ENCODE measurements at regions not wholly inside any gene's neighbourhood (a gene's known extent, or its start where the extent isn't known, plus 50 kb on each side); places are given as distances from the start of the nearest gene placed in this dataset.

DNA sequence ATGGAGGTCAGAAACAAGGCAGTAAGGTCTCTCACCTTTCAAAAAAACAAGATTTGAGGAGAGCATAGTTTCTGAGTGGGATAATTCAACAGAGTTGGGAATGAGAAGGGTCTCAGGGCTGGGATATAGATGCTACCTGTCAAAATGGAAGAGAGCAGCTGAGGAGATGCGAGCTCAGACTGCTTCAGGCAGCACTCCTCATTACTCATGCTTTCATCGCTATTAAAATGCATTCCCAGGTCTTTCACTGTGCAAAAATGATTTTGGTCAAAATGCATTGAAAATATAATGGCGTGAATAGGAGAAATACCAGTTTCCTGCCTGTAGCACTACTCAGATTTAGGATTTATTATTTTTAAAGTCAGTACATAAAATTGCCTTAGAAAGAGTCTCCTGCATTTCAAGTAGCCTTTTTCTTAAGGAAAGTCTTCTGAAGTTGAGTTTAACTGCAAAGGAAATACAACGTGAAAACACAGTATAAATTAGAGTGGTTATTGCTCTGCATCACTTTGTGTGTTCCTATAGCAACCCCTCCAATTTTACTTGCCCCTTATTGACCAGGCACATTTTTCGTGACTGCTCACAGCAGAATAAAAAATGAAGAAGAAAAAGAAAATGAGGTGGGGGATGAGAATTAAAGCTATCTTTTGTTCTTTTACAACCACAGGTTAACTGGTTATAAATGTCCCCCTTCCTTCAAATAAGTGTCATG lies 724.8 kb upstream of the SEMA6A start:
- DNase-seq (ENCODE audit: low read depth): no peak

DNA sequence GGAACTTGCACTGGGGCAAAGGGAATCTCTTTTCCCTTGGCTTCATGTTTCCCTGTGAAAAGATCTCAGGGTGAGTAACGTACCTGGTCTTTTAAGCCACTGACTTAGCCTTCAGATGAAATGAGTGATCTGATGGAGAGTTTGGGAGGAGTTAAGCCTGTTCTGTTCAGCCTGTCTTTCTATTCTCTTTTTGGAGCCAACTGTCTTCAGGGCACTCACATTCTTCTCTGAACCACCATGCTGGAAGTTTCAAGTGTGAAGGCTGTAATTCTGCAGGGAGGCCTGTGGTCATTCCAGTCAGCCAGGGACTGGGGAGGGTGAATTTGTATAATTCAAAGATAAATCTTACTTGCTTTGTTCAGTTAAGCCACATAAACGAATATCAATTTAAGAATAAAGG lies 722.2 kb upstream of the SEMA6A start:
- no peak for DNase-seq (ENCODE audit: low read depth)

DNA sequence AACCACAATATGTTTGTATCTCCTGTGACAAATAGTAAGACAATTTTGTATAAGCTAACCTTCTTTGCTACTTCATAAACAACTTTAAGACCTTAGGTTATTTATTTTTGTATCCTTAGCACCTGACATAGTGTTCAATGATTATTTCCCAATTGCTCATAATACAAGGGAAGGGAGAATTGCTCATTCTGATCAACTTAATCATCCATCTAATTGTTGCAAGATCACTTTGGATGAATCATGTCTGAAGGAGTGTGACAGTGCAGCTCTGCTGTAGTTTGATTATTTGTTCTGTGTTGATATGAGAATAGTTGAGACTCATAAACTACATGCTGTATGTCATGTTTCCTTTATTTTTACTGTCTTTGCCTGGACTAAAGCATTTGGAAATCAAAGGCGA lies 721.3 kb upstream of the SEMA6A start:
- DNase-seq (ENCODE audit: low read depth): no peak

DNA sequence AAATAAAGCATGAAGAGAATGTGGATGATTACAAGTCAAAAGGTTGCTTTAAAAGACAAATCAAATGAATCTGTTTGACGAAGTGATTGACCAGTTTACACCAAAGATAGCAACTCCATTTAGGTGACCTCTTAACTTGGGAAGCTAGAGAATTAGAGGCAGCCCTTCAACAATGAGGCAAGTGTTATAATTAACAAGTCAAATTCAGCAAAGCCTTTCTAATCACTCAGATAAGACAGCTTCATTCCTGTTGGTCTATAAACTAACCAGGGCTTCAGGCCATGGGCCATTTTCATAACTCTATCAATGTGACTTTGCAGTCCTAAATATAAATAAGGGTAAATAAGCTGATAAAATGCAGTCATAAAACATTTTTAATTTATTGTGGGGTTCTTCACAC lies 712.2 kb upstream of the SEMA6A start:
- no peak for DNase-seq (ENCODE audit: low read depth)

DNA sequence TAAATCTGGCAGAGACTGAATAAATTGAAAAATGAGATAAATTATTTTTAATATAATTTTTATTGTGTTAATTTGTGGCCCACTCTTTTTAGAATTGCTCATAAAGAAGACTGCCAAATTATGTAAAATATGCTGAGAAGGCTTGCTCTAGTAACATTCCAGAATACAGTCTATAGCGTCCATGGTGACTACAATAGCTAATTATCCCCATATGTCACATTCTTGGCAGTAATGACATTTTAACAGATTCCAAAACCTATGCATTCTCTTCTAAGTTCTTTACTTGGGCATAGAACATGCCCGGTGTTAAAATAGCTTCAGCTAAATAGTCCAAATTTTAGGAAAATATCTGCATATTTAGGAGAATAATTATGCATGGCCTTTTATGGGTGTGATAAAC lies 697.0 kb upstream of the SEMA6A start:
- DNase-seq (ENCODE audit: low read depth): no peak

DNA sequence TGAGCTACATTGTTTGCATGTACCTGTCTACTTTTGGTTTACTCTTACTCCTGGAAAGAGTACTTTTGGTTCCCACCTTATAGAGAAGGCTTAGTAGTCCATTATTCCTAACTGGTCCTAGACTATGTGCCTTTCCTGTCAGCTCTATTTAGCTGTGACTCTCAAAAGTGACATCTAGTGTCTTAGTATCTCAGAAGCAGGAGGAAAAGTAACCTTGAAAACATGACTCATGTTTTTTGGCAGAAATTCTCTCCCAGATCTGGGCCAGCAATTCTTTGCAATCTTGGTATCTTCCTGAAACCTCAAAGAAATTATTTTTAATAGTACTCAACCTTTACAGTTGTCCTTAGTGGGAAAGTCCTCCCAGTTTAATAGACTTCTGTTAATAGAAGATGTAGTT lies 691.7 kb upstream of the SEMA6A start:
- no peak for DNase-seq (ENCODE audit: low read depth)

DNA sequence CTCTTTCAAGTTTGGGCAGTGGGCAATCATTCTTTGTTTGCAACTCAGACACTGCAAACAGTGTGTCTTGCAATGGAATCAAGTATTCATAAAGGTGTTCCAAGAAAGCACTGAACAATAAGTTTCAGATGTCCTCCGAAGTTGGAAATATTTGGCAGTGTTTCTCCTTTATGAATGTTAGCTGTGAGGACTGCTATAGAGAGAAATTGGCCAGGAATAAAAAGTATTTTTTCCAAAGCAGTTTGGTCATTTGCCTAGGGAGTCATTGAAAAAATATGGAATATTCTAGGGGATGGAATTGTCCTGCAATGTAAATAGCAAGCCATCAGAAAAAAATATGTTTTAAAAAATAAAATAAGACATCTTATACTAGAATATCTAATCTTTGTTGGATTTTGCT lies 688.6 kb upstream of the SEMA6A start:
- no peak for DNase-seq (ENCODE audit: low read depth)

DNA sequence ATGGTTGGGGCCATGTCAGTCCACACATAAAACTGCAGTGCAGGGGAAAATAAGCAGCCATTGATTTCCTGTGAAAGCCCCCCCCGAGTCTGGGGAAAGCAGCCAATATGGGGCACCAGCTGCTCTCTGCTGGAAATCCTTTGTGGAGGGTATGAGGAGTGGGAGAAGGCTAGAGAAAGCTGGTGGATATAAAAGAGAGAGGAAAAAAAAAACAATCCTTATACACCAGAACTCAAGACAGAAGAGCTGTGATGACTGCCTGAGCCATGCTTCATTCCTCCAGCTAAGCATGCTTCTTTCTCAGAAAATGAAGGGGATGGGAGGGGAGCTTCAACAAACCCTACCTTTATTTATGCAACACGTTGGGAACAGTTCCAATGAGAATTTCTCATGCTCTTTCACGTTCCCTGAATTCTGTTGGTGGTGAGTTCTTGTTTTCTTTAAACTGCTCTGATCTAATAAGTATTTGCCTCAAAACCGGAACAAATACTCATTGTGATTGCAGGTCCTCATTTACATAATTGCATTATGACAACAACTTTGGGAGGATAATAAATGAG lies 688.0 kb upstream of the SEMA6A start:
- no peak for DNase-seq (ENCODE audit: low read depth)

DNA sequence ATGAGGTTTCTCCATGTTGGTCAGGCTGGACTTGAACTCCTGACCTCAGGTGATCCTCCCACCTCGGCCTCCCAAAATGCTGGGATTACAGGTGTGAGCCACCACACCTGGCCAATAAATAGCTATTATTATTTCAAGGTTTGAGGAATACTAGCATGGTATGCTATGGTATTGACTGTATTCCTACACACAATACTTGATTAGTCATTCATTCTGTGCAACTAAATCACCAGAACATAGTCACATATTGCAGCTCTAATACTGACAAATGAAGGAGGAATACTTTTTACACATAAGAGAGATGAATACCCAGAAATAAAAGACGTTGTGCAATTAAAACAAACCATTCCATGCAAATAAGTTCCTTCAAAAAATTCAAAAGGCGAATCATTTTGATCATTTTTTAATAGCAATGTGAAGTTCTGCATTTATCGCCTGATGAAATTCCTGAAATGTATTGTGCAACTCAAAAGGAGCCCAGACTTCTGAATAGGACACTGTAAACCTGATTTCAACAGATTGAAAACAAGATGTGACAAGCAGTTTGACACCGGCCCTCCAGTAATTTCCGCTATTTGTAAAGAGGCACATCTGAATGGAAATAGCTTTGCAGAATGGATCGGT lies 687.4 kb upstream of the SEMA6A start:
- DNase-seq (ENCODE audit: low read depth): no peak

DNA sequence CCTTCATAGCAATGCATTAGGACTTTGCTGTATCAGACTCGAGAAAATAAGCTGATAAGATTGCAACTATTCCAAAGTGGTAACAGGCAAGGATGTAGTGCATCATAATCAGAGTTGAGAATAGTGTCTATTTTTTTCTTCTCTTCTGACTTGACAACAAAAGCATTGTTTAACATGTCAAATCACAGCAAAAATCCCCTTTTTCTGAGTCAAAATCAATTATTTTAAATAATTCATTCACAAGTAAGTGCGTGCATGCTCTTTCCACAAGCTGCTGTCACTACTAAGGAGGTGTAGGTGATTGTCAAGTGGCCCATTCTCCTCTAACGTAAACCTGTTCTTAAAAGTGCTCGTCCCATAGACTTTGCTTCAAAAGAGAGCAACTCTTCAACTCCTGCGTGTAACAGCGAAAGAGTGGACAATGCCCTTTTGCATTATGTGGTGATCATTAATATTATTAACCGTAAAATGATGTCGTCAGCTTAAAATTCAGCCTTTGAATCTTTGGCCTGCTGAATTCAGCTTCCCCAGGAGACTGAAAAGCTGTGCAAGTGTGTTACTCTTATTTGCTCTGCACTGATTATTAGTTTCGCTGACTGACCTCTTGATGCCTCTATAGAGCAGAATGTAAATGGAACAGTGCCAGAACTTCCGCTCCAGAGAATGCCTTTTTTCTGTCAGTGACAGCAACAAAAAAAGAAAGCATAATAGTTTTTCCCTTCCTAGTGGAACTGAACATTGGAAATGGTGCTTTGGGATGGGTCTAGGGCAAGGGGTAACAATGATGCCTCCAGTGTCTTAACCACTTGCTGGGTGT lies 680.8 kb upstream of the SEMA6A start:
- no peak for DNase-seq (ENCODE audit: low read depth)

DNA sequence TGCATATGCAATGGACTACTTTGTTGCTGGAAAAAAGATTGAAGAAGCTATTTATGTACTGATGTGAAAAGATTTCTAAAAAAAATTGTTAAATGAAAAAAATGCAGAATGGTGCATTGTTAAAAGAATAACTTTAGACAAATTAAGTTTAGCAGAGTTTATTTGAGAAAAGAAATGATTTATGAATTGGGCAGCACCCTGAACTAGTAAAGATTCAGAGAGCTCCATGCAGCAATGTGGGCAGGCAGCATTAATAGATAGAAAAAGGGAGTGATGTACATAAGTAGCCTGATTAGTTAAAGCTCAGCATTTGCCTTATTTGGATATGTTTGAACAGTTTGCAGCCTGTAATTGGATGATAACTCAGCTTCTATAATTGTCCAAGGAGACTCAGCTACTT lies 677.9 kb upstream of the SEMA6A start:
- DNase-seq (ENCODE audit: low read depth): no peak

DNA sequence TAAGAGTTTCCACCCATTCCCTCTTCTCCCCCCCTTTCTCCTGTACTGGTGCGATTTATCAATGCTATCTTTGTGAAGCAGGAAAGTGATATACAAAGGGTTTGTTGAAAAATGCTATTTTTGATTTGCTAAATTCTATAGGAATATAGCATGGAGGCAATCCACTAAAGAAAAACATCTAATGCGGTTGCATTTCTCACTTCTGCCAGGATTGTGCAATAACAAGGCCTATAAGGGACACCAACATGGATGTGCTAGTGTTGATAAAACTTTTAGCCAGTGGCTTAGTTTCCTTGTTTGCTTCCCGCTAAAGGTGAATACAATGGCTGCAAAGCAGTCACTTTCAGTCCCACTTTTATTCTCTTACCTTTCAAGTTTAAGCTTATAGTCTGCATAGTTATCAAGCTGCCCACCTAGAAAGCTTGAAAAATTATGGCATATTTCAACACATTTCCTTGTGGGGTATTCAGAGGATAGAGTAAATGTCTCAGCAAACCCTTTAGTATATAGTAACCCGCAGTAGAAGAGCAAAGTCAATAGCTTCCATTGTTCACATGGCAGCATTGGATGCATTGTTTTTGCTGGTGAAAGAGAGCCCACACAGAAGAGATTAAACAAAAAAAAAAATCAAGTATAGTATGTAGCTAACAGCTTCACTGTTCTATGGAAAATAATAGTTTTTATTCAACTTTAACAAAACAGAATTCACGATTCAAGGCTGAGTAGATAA lies 674.6 kb upstream of the SEMA6A start:
- DNase-seq (ENCODE audit: low read depth): no peak

DNA sequence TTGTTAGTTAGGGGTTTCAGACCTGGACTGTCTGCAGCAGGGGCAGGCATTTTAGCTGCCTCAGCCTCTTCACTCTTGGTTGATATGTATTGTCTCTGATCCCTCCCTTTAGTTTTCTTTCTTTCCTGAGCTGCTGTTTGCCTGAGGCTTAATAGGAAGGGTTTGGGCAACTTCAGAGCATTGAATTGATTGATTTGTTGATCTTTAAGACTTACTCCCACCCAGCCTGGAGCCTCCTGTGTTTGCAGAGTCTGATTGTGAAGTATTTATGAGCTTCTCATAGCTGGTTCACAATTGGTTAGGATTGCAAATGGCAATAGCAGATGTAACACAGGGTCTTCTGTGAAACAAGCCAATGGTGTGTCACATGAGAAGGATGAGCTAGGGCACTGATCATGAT lies 671.8 kb upstream of the SEMA6A start:
- no peak for DNase-seq (ENCODE audit: low read depth)

DNA sequence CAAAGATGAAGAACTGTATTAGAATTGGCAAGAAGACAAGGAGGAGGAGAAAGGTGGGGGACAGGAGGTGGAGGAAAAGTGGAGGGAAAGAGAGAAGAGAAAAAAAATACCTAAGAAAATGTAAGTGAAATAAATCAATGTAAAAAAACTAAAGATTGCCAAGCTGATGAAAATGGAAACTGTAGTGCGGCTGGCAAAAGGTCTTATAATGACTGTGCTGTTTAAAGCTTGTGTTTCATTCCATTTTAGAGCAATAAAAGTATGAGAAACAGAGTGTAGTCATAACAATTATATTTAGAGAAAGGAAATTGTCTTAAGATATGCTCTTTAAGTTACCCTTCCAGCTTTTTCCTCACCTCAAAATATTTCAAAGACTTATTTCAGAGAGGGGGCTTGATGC lies 670.5 kb upstream of the SEMA6A start:
- no peak for DNase-seq (ENCODE audit: low read depth)

DNA sequence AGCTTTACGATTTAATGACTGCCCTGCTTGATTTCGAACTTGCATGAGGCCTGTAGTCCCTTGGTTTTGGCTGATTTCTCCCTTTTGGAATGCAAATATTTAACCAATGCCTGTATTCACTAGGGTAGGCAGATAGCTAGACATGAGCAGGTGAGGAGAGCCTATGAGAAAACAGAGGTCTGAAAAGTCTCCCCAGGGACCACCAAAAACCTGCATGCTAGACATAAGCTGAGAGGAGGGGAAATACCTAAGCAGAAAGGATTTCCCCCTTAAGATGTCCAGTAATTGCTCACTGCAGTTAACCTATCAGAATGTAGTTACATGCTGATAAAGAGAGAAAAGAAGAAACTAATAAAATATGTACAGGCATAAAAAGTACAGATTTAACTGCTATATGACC lies 667.4 kb upstream of the SEMA6A start:
- no peak for DNase-seq (ENCODE audit: low read depth)

DNA sequence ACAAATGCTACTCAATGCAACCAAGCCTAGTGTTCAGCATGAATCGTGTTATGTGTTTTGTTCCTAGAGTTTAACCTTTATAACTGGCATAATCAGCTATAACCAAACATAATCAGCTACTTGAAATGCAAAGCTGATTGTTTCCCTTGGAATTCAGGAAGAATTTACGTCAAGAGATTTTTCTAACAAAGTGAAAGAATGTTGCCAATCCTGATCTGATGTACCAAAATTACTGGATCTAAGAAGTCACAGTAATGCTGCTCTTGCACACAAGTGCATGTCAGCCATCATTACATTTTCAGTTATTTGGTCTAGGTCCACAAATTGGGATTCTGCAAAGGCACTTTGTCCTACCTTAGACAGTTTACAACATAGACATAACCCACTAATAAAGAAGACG lies 662.3 kb upstream of the SEMA6A start:
- DNase-seq (ENCODE audit: low read depth): no peak

DNA sequence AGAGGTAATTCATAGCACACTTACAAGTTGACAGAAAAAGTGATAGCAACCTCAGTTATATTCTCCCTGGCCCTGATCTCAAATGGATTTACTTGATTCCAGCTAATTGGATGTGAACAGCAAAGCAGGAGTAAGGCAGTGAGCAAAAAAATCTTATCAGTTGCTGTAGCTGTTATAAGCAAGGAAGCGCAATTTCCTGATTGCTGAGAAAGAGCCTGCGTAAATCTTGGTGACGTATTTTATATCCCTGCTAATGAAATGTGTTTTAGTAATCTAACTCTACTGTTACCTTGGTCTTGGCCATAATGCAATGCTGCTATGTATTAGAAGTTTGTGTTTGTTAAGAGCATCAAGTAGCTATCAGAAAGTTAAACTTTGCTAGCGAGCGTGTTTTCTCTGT lies 661.2 kb upstream of the SEMA6A start:
- no peak for DNase-seq (ENCODE audit: low read depth)

DNA sequence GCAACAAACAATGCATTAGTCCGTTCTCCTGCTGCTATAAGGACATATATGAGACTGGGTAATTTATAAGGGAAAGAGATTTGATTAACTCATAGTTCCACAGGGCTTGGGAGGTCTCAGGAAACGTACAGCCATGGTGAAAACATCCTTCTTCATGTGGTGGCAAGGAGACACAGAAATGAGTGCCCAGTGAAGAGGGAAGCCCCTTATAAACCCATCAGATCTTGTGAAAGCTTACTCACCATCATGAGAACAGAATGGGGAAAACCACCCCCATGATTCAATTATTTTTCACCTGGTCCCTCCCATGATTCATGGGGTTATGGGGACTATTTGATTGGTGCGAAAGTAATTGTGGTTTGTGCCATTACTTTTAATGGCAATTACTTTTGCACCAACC lies 655.8 kb upstream of the SEMA6A start:
- no peak for DNase-seq (ENCODE audit: low read depth)

DNA sequence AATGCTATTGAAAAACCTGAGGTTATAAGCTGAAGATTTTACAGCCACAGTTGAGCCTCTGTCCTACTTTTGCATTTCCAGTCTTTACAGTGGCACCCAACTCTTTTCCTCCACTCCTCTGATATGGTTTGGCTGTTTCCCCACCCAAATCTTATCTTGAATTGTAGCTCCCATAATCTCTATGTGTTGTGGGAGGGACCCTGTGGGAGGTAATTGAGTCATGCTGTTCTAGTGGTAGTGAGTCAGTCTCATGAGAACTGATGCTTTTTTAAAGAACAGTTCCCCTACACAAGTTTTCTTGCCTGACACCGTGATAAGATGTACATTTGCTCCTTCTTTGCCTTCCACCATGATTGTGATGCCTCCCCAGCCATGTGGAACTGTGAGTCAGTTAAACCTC lies 646.1 kb upstream of the SEMA6A start:
- no peak for DNase-seq (ENCODE audit: low read depth)

DNA sequence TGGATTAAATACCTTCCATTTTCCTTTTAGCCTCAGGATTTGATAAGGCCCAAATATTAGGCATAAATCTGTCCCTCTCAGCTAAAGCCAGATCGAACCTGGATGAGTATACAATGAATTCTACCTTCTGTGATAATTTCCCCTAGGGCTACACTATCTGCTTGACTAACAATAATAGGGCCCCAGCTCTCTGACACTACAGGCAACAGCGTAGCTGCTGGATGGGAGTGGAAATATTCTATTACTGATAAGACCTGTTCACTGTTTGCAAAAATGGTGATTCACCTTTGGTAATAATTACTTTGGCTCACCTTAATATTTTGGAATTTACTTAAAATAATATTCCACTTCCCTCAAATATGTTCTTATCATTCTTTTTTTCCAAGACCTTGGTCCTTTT lies 644.2 kb upstream of the SEMA6A start:
- no peak for DNase-seq (ENCODE audit: low read depth)

DNA sequence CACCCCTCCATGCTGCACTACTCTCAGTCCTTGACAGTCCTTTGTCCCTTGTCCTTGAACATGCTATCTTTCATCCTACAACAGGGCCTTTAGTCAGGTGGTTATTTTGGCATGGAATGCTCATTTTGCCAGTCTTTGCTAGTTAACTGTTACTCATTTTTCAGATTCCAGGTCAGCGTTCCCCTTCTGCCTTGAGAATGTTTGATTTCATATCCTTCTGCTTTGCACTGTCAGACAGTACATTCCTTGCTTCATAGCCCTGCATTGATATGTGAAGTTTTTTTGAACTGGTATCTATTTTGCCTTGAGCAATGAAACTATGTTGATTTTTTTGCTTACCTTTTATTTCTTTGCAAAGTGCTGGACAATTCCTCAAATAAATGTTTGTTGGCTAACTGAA lies 638.2 kb upstream of the SEMA6A start:
- no peak for DNase-seq (ENCODE audit: low read depth)

DNA sequence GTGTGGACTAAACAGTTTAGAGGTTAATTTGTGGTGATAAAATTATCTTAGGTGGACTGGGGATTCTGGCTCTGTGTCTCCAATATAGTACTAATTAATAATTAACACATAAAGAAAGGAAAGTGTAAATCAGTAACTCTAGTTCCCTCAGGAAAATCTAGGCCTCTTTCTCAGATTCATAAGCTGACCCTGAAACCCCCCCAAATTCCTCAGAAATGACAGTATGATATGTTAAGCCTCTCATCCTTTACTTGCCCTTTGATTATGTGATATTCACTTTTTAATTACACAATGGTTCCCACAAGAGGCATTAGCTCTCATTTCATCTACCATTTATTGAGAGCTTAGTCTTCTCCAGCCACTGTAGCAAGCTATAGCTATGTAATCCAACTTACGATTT lies 636.2 kb upstream of the SEMA6A start:
- no peak for DNase-seq (ENCODE audit: low read depth)
